Prostate gland (tissue), 2 donors: ENCODE measurements at regions not wholly inside any gene's neighbourhood (a gene's known extent, or its start where the extent isn't known, plus 50 kb on each side); places are given as distances from the start of the nearest gene placed in this dataset.

ENCODE experiments used
- DNase-seq: peaks from one replicate; pipeline ENCODE4 v3.0.0-alpha.2; 2019; ENCODE audit warnings: low spot score
- H3K27ac ChIP-seq, 2 donors: fragments of 200-600 bp; sonication (generic); 2 replicates each; pipeline ENCODE4 v1.5.1; 2017 to 2019
- H3K27me3 ChIP-seq: fragments of 200-600 bp; sonication (generic); replicated peaks from 2 replicates; pipeline ENCODE4 v1.5.1; 2019; ENCODE audit not compliant: insufficient read depth
- H3K36me3 ChIP-seq, 2 donors: fragments of 200-600 bp; sonication (generic); 1 replicate in 1 of 2; 2 replicates in 1 of 2; pipeline versions ENCODE4 v1.5.1 to v1.8.1; 2017 to 2019
- H3K4me1 ChIP-seq: fragments of 200-600 bp; sonication (generic); replicated peaks from 2 replicates; pipeline ENCODE4 v1.5.1; 2019
- H3K4me3 ChIP-seq, 2 donors: fragments of 200-600 bp; sonication (generic); 2 replicates each; pipeline ENCODE4 v1.5.1; 2017 to 2019
- H3K9me3 ChIP-seq: fragments of 200-600 bp; sonication (generic); 2 replicates; pipeline ENCODE4 v1.5.1; 2017
- POLR2A ChIP-seq: fragments of 450-650 bp; IDR thresholded peaks from one replicate; pipeline ENCODE4 v1.6.1; 2016; ENCODE audit warnings: antibody characterized with exemption, mild to moderate bottlenecking
- POLR2AphosphoS5 ChIP-seq: sonication (generic); formaldehyde crosslinking; IDR thresholded peaks from one replicate; pipeline ENCODE4 v1.6.1; 2017; ENCODE audit warnings: antibody characterized with exemption
- WGBS: methylation state at CpG from one replicate; pipeline ENCODE4 v1.1.5; 2018; 5-methylcytosine and 5-hydroxymethylcytosine counted together
- intact Hi-C: fragments of 100-400 bp; cut with DNase I; formaldehyde crosslinking; loops from one replicate; pipeline ENCODE4 v1.14.2; 2022
- TF ChIP-seq, protein P1 (sequence below), 4 experiments: fragments of 200-600 bp in 2 of 4; fragments of 450-650 bp in 2 of 4; sonication (generic) in 2 of 4; IDR thresholded peaks; 1 replicate in 3 of 4; 2 replicates in 1 of 4; pipeline ENCODE4 v1.5.1; 2016 to 2019; ENCODE audit warnings: antibody characterized with exemption in 4 of 4, mild to moderate bottlenecking in 2 of 4, moderate library complexity in 2 of 4

- Histone ChIP-seq H3K4me3 (no peak overlapping the region), H3K27ac (no peak overlapping the region), H3K9me3 (no peaks in the 10 kb centered on the region), H3K27me3 (no peaks in the 10 kb centered on the region), H3K4me1 (no peaks in the 10 kb centered on the region), H3K36me3 (no peaks in the 10 kb centered on the region)
- intact Hi-C loops = no loop called here
- no peak for TF ChIP-seq POLR2AphosphoS5
- no peak for TF ChIP-seq POLR2A
- TF ChIP-seq, protein P1, sequence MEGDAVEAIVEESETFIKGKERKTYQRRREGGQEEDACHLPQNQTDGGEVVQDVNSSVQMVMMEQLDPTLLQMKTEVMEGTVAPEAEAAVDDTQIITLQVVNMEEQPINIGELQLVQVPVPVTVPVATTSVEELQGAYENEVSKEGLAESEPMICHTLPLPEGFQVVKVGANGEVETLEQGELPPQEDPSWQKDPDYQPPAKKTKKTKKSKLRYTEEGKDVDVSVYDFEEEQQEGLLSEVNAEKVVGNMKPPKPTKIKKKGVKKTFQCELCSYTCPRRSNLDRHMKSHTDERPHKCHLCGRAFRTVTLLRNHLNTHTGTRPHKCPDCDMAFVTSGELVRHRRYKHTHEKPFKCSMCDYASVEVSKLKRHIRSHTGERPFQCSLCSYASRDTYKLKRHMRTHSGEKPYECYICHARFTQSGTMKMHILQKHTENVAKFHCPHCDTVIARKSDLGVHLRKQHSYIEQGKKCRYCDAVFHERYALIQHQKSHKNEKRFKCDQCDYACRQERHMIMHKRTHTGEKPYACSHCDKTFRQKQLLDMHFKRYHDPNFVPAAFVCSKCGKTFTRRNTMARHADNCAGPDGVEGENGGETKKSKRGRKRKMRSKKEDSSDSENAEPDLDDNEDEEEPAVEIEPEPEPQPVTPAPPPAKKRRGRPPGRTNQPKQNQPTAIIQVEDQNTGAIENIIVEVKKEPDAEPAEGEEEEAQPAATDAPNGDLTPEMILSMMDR (IDR thresholded peaks at IDR 0.05) = no peak
- no peak for DNase-seq
These were observed 70.4 kb downstream of the SLITRK6 start for GRCh38 chr13:85728811-85729210.

DNA sequence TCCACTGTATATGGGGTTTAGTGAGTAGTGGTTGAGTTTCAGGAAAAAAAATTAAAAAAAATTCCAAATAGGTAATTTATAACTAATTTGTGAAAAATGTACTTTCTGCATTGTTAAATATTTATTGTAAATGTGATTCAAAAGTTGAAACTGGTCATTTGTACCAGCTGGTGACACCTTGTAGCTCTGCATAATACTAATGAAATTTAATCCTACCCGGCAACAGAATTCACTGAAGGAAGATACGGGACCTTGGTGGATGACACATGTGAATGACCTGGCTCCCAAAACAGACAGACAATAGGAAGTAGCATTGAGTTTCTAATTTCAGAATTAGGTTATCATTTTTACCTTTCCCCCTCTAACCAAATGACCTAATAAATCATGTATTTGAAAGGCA, 73.8 kb downstream of the SLITRK6 start:
- Histone ChIP-seq H3K27ac (no peak overlapping the region), H3K9me3 (no peaks in the 10 kb centered on the region), H3K36me3 (no peaks in the 10 kb centered on the region), H3K27me3 (no peaks in the 10 kb centered on the region), H3K4me3 (no peak overlapping the region), H3K4me1 (no peaks in the 10 kb centered on the region)
- 62% methylated on average over 2 of the region's 2 CpGs for WGBS
- no peak for TF ChIP-seq POLR2A
- intact Hi-C loops = no loop called here
- no peak for DNase-seq

GRCh38 chr13:85724546-85725432, 74.4 kb downstream of the SLITRK6 start:
- DNase-seq = no peak
- Histone ChIP-seq H3K36me3 (no peaks in the 10 kb centered on the region), H3K27me3 (no peaks in the 10 kb centered on the region), H3K27ac (no peak overlapping the region), H3K9me3 (no peaks in the 10 kb centered on the region), H3K4me3 (no peak overlapping the region), H3K4me1 (no peaks in the 10 kb centered on the region)
- intact Hi-C loops = no loop called here
- TF ChIP-seq POLR2AphosphoS5 (no peak), POLR2A (no peak)
- TF ChIP-seq, protein P1 (IDR thresholded peaks at IDR 0.05) = no peak
- 64% methylated on average over 12 of the region's 12 CpGs for WGBS

- no peaks in the 10 kb centered on the region for H3K36me3 ChIP-seq
- H3K27me3 ChIP-seq = no peaks in the 10 kb centered on the region
- no peak overlapping the region for H3K27ac ChIP-seq
- intact Hi-C loops = no loop called here
- no peaks in the 10 kb centered on the region for H3K9me3 ChIP-seq
- no peak overlapping the region for H3K4me3 ChIP-seq
- H3K4me1 ChIP-seq = no peaks in the 10 kb centered on the region
- WGBS = 91% methylated on average over 1 of the region's 1 CpG
- DNase-seq = no peak
- TF ChIP-seq POLR2A = no peak
These were observed 79.5 kb downstream of the SLITRK6 start for GRCh38 chr13:85719749-85720148.

GRCh38 chr13:85717921-85718320, 81.3 kb downstream of the SLITRK6 start:
- Histone ChIP-seq H3K36me3 (no peaks in the 10 kb centered on the region), H3K9me3 (no peaks in the 10 kb centered on the region), H3K4me1 (no peaks in the 10 kb centered on the region), H3K27me3 (no peaks in the 10 kb centered on the region), H3K27ac (no peak overlapping the region), H3K4me3 (no peak overlapping the region)
- 95% methylated on average over 3 of the region's 3 CpGs for WGBS
- TF ChIP-seq, protein P1 (IDR thresholded peaks at IDR 0.05) = no peak
- TF ChIP-seq POLR2AphosphoS5 = no peak
- no peak for TF ChIP-seq POLR2A
- intact Hi-C loops = no loop called here
- no peak for DNase-seq

- Histone ChIP-seq H3K4me1 (no peaks in the 10 kb centered on the region), H3K27ac (no peak overlapping the region), H3K27me3 (no peaks in the 10 kb centered on the region), H3K4me3 (no peak overlapping the region), H3K36me3 (no peaks in the 10 kb centered on the region), H3K9me3 (no peaks in the 10 kb centered on the region)
- intact Hi-C loops = no loop called here
- no peak for DNase-seq
- WGBS = 98% methylated on average over 4 of the region's 4 CpGs
- no peak for TF ChIP-seq POLR2A
- no peak for TF ChIP-seq POLR2AphosphoS5
- TF ChIP-seq, protein P1 (IDR thresholded peaks at IDR 0.05) = no peak
These were observed 88.7 kb downstream of the SLITRK6 start for GRCh38 chr13:85710545-85710944.
